Erythroblast (primary cell): ENCODE measurements at regions not wholly inside any gene's neighbourhood (a gene's known extent, or its start where the extent isn't known, plus 50 kb on each side); places are given as distances from the start of the nearest gene placed in this dataset.

Experiments
- GATA1 ChIP-seq: IDR thresholded peaks from 2 replicates; pipeline ENCODE4 v1.6.1; 2011; ENCODE audit warnings: low read depth, mild to moderate bottlenecking, control low read depth, low read length, moderate library complexity
- POLR2A ChIP-seq: IDR thresholded peaks from 2 replicates; pipeline ENCODE4 v1.6.1; 2011; ENCODE audit warnings: mild to moderate bottlenecking, low read length

DNA sequence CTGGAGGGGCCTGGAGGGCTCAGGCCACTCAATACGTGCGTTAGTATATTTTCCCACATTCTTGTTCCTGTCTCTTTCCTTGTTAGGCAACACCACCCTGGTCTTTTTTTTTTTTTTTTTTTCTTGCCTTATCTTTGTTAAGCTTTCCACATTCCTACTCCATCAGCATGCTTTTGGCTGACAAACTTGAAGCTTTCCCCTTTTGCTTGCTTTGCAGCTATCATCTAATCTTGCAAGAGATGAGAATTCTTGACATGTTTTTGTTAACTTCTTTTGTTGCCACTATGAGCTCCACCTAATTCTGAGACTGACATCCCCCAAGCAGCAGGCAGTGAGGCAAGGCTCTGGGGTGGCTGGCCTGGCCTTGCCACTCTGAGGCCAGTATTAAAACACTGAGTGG lies 52.5 kb upstream of the NRP1 start:
- TF ChIP-seq GATA1 = no peak
- TF ChIP-seq POLR2A = no peak
